Neural cell (in vitro differentiated cells): ENCODE measurements at regions not wholly inside any gene's neighbourhood (a gene's known extent, or its start where the extent isn't known, plus 50 kb on each side); places are given as distances from the start of the nearest gene placed in this dataset.

Source experiments
- H2AFZ ChIP-seq: fragments of 200-600, 300-800 bp; sonication (generic), shearing (Covaris generic); 2 replicates; pipeline ENCODE4 v1.6.0; 2014; ENCODE audit warnings: low read depth, mild to moderate bottlenecking, antibody characterized with exemption, low read length, moderate library complexity
- H3F3A ChIP-seq: fragments of 200-600 bp; shearing (Covaris generic); 2 replicates; pipeline ENCODE4 v1.6.1; 2016; ENCODE audit warnings: mild to moderate bottlenecking, moderate library complexity, mixed read lengths, antibody characterized with exemption, low read length; ENCODE audit not compliant: insufficient read depth, poor library complexity, severe bottlenecking
- H3K27ac ChIP-seq: fragments of 200-600, 300-800 bp; sonication (generic), shearing (Covaris generic); 2 replicates; pipeline ENCODE4 v1.5.1; 2014; ENCODE audit warnings: mild to moderate bottlenecking, low read length, moderate library complexity
- H3K27me3 ChIP-seq: fragments of 300-800, 200-600 bp; sonication (generic), shearing (Covaris generic); 2 replicates; pipeline ENCODE4 v1.6.0; 2014; ENCODE audit warnings: mild to moderate bottlenecking, low read depth, low read length, moderate library complexity; ENCODE audit not compliant: insufficient read depth
- H3K36me3 ChIP-seq: fragments of 300-800, 200-600 bp; sonication (generic), shearing (Covaris generic); 2 replicates; pipeline ENCODE4 v1.5.1; 2014; ENCODE audit warnings: mild to moderate bottlenecking, antibody characterized with exemption, low read length, moderate library complexity; ENCODE audit not compliant: insufficient read depth
- H3K4me2 ChIP-seq: fragments of 300-800, 200-600 bp; sonication (generic), shearing (Covaris generic); 2 replicates; pipeline ENCODE4 v1.6.0; 2014; ENCODE audit warnings: mild to moderate bottlenecking, low read length
- H3K4me3 ChIP-seq: fragments of 300-800, 200-600 bp; sonication (generic), shearing (Covaris generic); 2 replicates; pipeline ENCODE4 v1.5.1; 2014; ENCODE audit warnings: mild to moderate bottlenecking, low read length, moderate library complexity
- H3K79me2 ChIP-seq: fragments of 200-600 bp; shearing (Covaris generic); replicated peaks from 2 replicates; pipeline ENCODE4 v1.6.0; 2014; ENCODE audit warnings: mild to moderate bottlenecking, low read length, moderate library complexity; ENCODE audit not compliant: insufficient read depth
- H3K9ac ChIP-seq: fragments of 300-800, 200-600 bp; sonication (generic), shearing (Covaris generic); 2 replicates; pipeline ENCODE4 v1.6.1; 2016; ENCODE audit warnings: mild to moderate bottlenecking, low read length, mixed read lengths
- H3K9me2 ChIP-seq: fragments of 200-600 bp; shearing (Covaris generic); 2 replicates; pipeline ENCODE4 v1.6.1; 2016; ENCODE audit warnings: mild to moderate bottlenecking, low read length, mixed read lengths; ENCODE audit not compliant: insufficient read depth
- H3K9me3 ChIP-seq: fragments of 200-600, 300-800 bp; sonication (generic), shearing (Covaris generic); 2 replicates; pipeline ENCODE4 v1.6.1; 2016; ENCODE audit warnings: mild to moderate bottlenecking, mixed run types, low read length, moderate library complexity, mixed read lengths
- H4K20me1 ChIP-seq: fragments of 200-600 bp; shearing (Covaris generic); 2 replicates; pipeline ENCODE4 v1.6.1; 2016; ENCODE audit warnings: mild to moderate bottlenecking, mixed run types; ENCODE audit not compliant: insufficient read depth
- CTCF ChIP-seq: fragments of 450-650 bp; IDR thresholded peaks from 2 replicates; pipeline ENCODE4 v1.5.1; 2014; ENCODE audit warnings: antibody characterized with exemption, mild to moderate bottlenecking, moderate library complexity; ENCODE audit not compliant: poor library complexity, severe bottlenecking
- EP300 ChIP-seq: fragments of 450-650 bp; conservative IDR thresholded peaks from 2 replicates; pipeline ENCODE4 v1.6.1; 2014; ENCODE audit warnings: antibody characterized with exemption, mild to moderate bottlenecking, moderate library complexity; ENCODE audit not compliant: poor library complexity, severe bottlenecking
- EZH2 ChIP-seq: fragments of 200-600, 300-800 bp; shearing (Covaris generic), sonication (generic); IDR thresholded peaks from 2 replicates; pipeline ENCODE4 v1.6.1; 2014; ENCODE audit warnings: antibody characterized with exemption, low read length, borderline replicate concordance, mild to moderate bottlenecking; ENCODE audit not compliant: insufficient read depth, poor library complexity, severe bottlenecking
- MXI1 ChIP-seq: fragments of 450-650 bp; conservative IDR thresholded peaks from 2 replicates; pipeline ENCODE4 v1.6.1; 2014; ENCODE audit warnings: antibody characterized with exemption, mild to moderate bottlenecking; ENCODE audit not compliant: poor library complexity, severe bottlenecking
- POLR2AphosphoS5 ChIP-seq: IDR thresholded peaks from 2 replicates; pipeline ENCODE4 v1.6.1; 2012
- RAD21 ChIP-seq: fragments of 450-650 bp; conservative IDR thresholded peaks from 2 replicates; pipeline ENCODE4 v1.6.1; 2014; ENCODE audit warnings: antibody characterized with exemption, mild to moderate bottlenecking, moderate library complexity
- REST ChIP-seq: IDR thresholded peaks from 2 replicates; pipeline ENCODE4 v1.6.1; 2012; ENCODE audit warnings: borderline replicate concordance
- SMC3 ChIP-seq: fragments of 450-650 bp; conservative IDR thresholded peaks from 2 replicates; pipeline ENCODE4 v1.6.1; 2014; ENCODE audit warnings: antibody characterized with exemption, mild to moderate bottlenecking, moderate library complexity; ENCODE audit not compliant: poor library complexity
- TAF1 ChIP-seq: IDR thresholded peaks from 2 replicates; pipeline ENCODE4 v1.6.1; 2012; ENCODE audit warnings: low read depth

- no peaks in the 10 kb centered on the region for H3K9me3 ChIP-seq
- H2AFZ ChIP-seq = no peak overlapping the region
- no peaks in the 10 kb centered on the region for H3F3A ChIP-seq
- H3K4me3 ChIP-seq = no peak overlapping the region
- H3K79me2 ChIP-seq = no peaks in the 10 kb centered on the region
- H3K27ac ChIP-seq = no peak overlapping the region
- no peaks in the 10 kb centered on the region for H3K27me3 ChIP-seq
- H4K20me1 ChIP-seq = no peaks in the 10 kb centered on the region
- no peak overlapping the region for H3K4me2 ChIP-seq
- no peak overlapping the region for H3K9ac ChIP-seq
- no peaks in the 10 kb centered on the region for H3K9me2 ChIP-seq
- no peak for TF ChIP-seq REST
- no peak for TF ChIP-seq EZH2
- no peak for TF ChIP-seq SMC3
- no peak for TF ChIP-seq EP300
- no peak for TF ChIP-seq RAD21
- TF ChIP-seq POLR2AphosphoS5 = no peak
- no peak for TF ChIP-seq CTCF
- no peak for TF ChIP-seq TAF1
- TF ChIP-seq MXI1 = no peak
- H3K36me3 ChIP-seq = no peaks in the 10 kb centered on the region
These were observed 207.6 kb upstream of the ZNF32 start for GRCh38 chr10:43856299-43856698.

- H3K27ac ChIP-seq = no peak overlapping the region
- H3K9me3 ChIP-seq = no peaks in the 10 kb centered on the region
- H3K4me3 ChIP-seq = no peak overlapping the region
- no peaks in the 10 kb centered on the region for H3K9me2 ChIP-seq
- H3K79me2 ChIP-seq = no peaks in the 10 kb centered on the region
- H4K20me1 ChIP-seq = no peaks in the 10 kb centered on the region
- H3K36me3 ChIP-seq = no peaks in the 10 kb centered on the region
- no peak overlapping the region for H2AFZ ChIP-seq
- H3F3A ChIP-seq = no peaks in the 10 kb centered on the region
- TF ChIP-seq REST (no peak), MXI1 (no peak), EZH2 (no peak), POLR2AphosphoS5 (no peak), RAD21 (no peak), CTCF (no peak), TAF1 (no peak), SMC3 (no peak), EP300 (no peak)
- H3K4me2 ChIP-seq = no peak overlapping the region
- H3K9ac ChIP-seq = no peak overlapping the region
- no peaks in the 10 kb centered on the region for H3K27me3 ChIP-seq
These were observed 207.1 kb upstream of the ZNF32 start for GRCh38 chr10:43855667-43856210.
